Activated T-helper 17 cell treated with anti-CD3 and anti-CD28 coated beads, Interleukin-2, amount 50 U/mL, for 72 hours (primary cell): ENCODE measurements at regions not wholly inside any gene's neighbourhood (a gene's known extent, or its start where the extent isn't known, plus 50 kb on each side); places are given as distances from the start of the nearest gene placed in this dataset.

Source experiments
- ATAC-seq: fragments of 150-1000 bp; cut with Tn5 transposase; replicated peaks from 2 replicates; pipeline ENCODE4 v1.10.0; 2021; ENCODE audit warnings: mild to moderate bottlenecking, moderate library complexity
- H3K27ac Mint-ChIP-seq: one replicate; pipeline ENCODE4 v1.8.0; 2022; ENCODE audit warnings: mixed read lengths
- H3K27me3 Mint-ChIP-seq: one replicate; pipeline ENCODE4 v1.8.0; 2022; ENCODE audit warnings: mixed read lengths
- H3K36me3 Mint-ChIP-seq: one replicate; pipeline ENCODE4 v1.8.0; 2022; ENCODE audit warnings: low read depth, mild to moderate bottlenecking, mixed read lengths
- H3K4me1 Mint-ChIP-seq: one replicate; pipeline ENCODE4 v1.8.0; 2022; ENCODE audit warnings: mixed read lengths
- H3K4me3 Mint-ChIP-seq: one replicate; pipeline ENCODE4 v1.8.0; 2022; ENCODE audit warnings: mild to moderate bottlenecking, mixed read lengths
- H3K9me3 Mint-ChIP-seq: one replicate; pipeline ENCODE4 v1.8.0; 2022; ENCODE audit warnings: mixed read lengths

GRCh38 chr5:2284678-2285077 lies 402.0 kb upstream of the IRX4 start:
- H3K27ac Mint-ChIP-seq: no peak overlapping the region
- H3K36me3 Mint-ChIP-seq: no peaks in the 10 kb centered on the region
- no peak overlapping the region for H3K4me3 Mint-ChIP-seq
- no peak for ATAC-seq
- no peaks in the 10 kb centered on the region for H3K4me1 Mint-ChIP-seq
- H3K9me3 Mint-ChIP-seq: peaks cover 7% of the 10 kb centered on the region
- peaks cover 4% of the 10 kb centered on the region for H3K27me3 Mint-ChIP-seq

- H3K4me3 Mint-ChIP-seq: no peak overlapping the region
- H3K9me3 Mint-ChIP-seq: peaks cover 7% of the 10 kb centered on the region
- H3K36me3 Mint-ChIP-seq: no peaks in the 10 kb centered on the region
- no peak for ATAC-seq
- peaks cover 4% of the 10 kb centered on the region for H3K27me3 Mint-ChIP-seq
- H3K27ac Mint-ChIP-seq: no peak overlapping the region
- H3K4me1 Mint-ChIP-seq: no peaks in the 10 kb centered on the region
Measured at GRCh38 chr5:2283481-2284045, 400.8 kb upstream of the IRX4 start.

GRCh38 chr5:2282893-2283292 lies 400.2 kb upstream of the IRX4 start:
- H3K27ac Mint-ChIP-seq: no peak overlapping the region
- H3K9me3 Mint-ChIP-seq: peaks cover 7% of the 10 kb centered on the region
- peaks cover 4% of the 10 kb centered on the region for H3K27me3 Mint-ChIP-seq
- no peaks in the 10 kb centered on the region for H3K36me3 Mint-ChIP-seq
- H3K4me3 Mint-ChIP-seq: no peak overlapping the region
- H3K4me1 Mint-ChIP-seq: no peaks in the 10 kb centered on the region
- ATAC-seq: no peak

- Mint-ChIP-seq H3K9me3 (peaks cover 7% of the 10 kb centered on the region), H3K36me3 (no peaks in the 10 kb centered on the region), H3K4me3 (no peak overlapping the region), H3K27me3 (peaks cover 4% of the 10 kb centered on the region), H3K4me1 (no peaks in the 10 kb centered on the region), H3K27ac (no peak overlapping the region)
- no peak for ATAC-seq
Measured at GRCh38 chr5:2282034-2282690, 399.4 kb upstream of the IRX4 start.

GRCh38 chr5:2281446-2281845 lies 398.7 kb upstream of the IRX4 start:
- H3K4me3 Mint-ChIP-seq: no peak overlapping the region
- no peak for ATAC-seq
- no peak overlapping the region for H3K27ac Mint-ChIP-seq
- no peaks in the 10 kb centered on the region for H3K36me3 Mint-ChIP-seq
- H3K9me3 Mint-ChIP-seq: peaks cover 7% of the 10 kb centered on the region
- no peaks in the 10 kb centered on the region for H3K4me1 Mint-ChIP-seq
- H3K27me3 Mint-ChIP-seq: peaks cover 4% of the 10 kb centered on the region

GRCh38 chr5:2280318-2280717 lies 397.6 kb upstream of the IRX4 start:
- H3K27me3 Mint-ChIP-seq: peaks cover 4% of the 10 kb centered on the region
- ATAC-seq: no peak
- no peaks in the 10 kb centered on the region for H3K4me1 Mint-ChIP-seq
- H3K36me3 Mint-ChIP-seq: no peaks in the 10 kb centered on the region
- H3K9me3 Mint-ChIP-seq: peaks cover 7% of the 10 kb centered on the region
- no peak overlapping the region for H3K27ac Mint-ChIP-seq
- no peak overlapping the region for H3K4me3 Mint-ChIP-seq

- H3K9me3 Mint-ChIP-seq: peaks cover 7% of the 10 kb centered on the region
- peaks cover 8% of the 10 kb centered on the region for H3K27me3 Mint-ChIP-seq
- H3K27ac Mint-ChIP-seq: no peak overlapping the region
- ATAC-seq: no peak
- H3K4me3 Mint-ChIP-seq: no peak overlapping the region
- no peaks in the 10 kb centered on the region for H3K4me1 Mint-ChIP-seq
- H3K36me3 Mint-ChIP-seq: no peaks in the 10 kb centered on the region
Measured at GRCh38 chr5:2278825-2279456, 396.2 kb upstream of the IRX4 start.

- no peak for ATAC-seq
- Mint-ChIP-seq H3K27me3 (peaks cover 8% of the 10 kb centered on the region), H3K9me3 (peaks cover 7% of the 10 kb centered on the region), H3K36me3 (no peaks in the 10 kb centered on the region), H3K27ac (no peak overlapping the region), H3K4me3 (no peak overlapping the region), H3K4me1 (no peaks in the 10 kb centered on the region)
Measured at GRCh38 chr5:2277886-2278285, 395.2 kb upstream of the IRX4 start.

- H3K4me3 Mint-ChIP-seq: no peak overlapping the region
- no peak for ATAC-seq
- H3K27me3 Mint-ChIP-seq: peaks cover 8% of the 10 kb centered on the region
Measured at GRCh38 chr5:2276101-2276500, 393.4 kb upstream of the IRX4 start.

GRCh38 chr5:2272755-2273154 lies 390.0 kb upstream of the IRX4 start:
- Mint-ChIP-seq H3K27ac (no peak overlapping the region), H3K4me1 (no peaks in the 10 kb centered on the region), H3K4me3 (no peak overlapping the region), H3K27me3 (peaks cover 9% of the 10 kb centered on the region), H3K36me3 (no peaks in the 10 kb centered on the region), H3K9me3 (no peaks in the 10 kb centered on the region)
- ATAC-seq: no peak

More at GRCh38 chr5:2276101-2276500, 393.4 kb upstream of the IRX4 start:
- no peaks in the 10 kb centered on the region for H3K4me1 Mint-ChIP-seq
- peaks cover 7% of the 10 kb centered on the region for H3K9me3 Mint-ChIP-seq
- H3K36me3 Mint-ChIP-seq: no peaks in the 10 kb centered on the region
- no peak overlapping the region for H3K27ac Mint-ChIP-seq

- Mint-ChIP-seq H3K36me3 (no peaks in the 10 kb centered on the region), H3K4me1 (no peaks in the 10 kb centered on the region), H3K9me3 (no peaks in the 10 kb centered on the region), H3K4me3 (no peak overlapping the region), H3K27ac (no peak overlapping the region), H3K27me3 (peaks cover 9% of the 10 kb centered on the region)
- ATAC-seq: no peak
Measured at GRCh38 chr5:2272039-2272438, 389.3 kb upstream of the IRX4 start.

GRCh38 chr5:2271316-2271715 lies 388.6 kb upstream of the IRX4 start:
- Mint-ChIP-seq H3K27me3 (peaks cover 9% of the 10 kb centered on the region), H3K36me3 (no peaks in the 10 kb centered on the region), H3K4me1 (no peaks in the 10 kb centered on the region), H3K4me3 (no peak overlapping the region), H3K9me3 (no peaks in the 10 kb centered on the region), H3K27ac (no peak overlapping the region)
- no peak for ATAC-seq

GRCh38 chr5:2270467-2270866 lies 387.7 kb upstream of the IRX4 start:
- Mint-ChIP-seq H3K9me3 (no peaks in the 10 kb centered on the region), H3K4me3 (no peak overlapping the region), H3K4me1 (no peaks in the 10 kb centered on the region), H3K27me3 (peaks cover 9% of the 10 kb centered on the region), H3K27ac (no peak overlapping the region), H3K36me3 (no peaks in the 10 kb centered on the region)
- ATAC-seq: no peak

- H3K4me3 Mint-ChIP-seq: no peak overlapping the region
- no peak for ATAC-seq
Measured at GRCh38 chr5:2269656-2270055, 386.9 kb upstream of the IRX4 start.

GRCh38 chr5:2267991-2268390 lies 385.3 kb upstream of the IRX4 start:
- no peak overlapping the region for H3K27ac Mint-ChIP-seq
- H3K4me1 Mint-ChIP-seq: no peaks in the 10 kb centered on the region
- H3K36me3 Mint-ChIP-seq: no peaks in the 10 kb centered on the region
- H3K4me3 Mint-ChIP-seq: no peak overlapping the region
- no peak for ATAC-seq
- peaks cover 5% of the 10 kb centered on the region for H3K27me3 Mint-ChIP-seq
- H3K9me3 Mint-ChIP-seq: no peaks in the 10 kb centered on the region

More at GRCh38 chr5:2269656-2270055, 386.9 kb upstream of the IRX4 start:
- Mint-ChIP-seq H3K4me1 (no peaks in the 10 kb centered on the region), H3K9me3 (no peaks in the 10 kb centered on the region), H3K27ac (no peak overlapping the region), H3K36me3 (no peaks in the 10 kb centered on the region), H3K27me3 (peaks cover 9% of the 10 kb centered on the region)
